Stimulated activated CD8-positive, alpha-beta memory T cell treated with anti-CD3 and anti-CD28 coated beads, Interleukin-2, amount 100 ng/mL, for 48 hours (primary cell): ENCODE measurements at regions not wholly inside any gene's neighbourhood (a gene's known extent, or its start where the extent isn't known, plus 50 kb on each side); places are given as distances from the start of the nearest gene placed in this dataset.
"Not testable (repeated sequence)": the region's sequence is repeated elsewhere in the genome, so short reads cannot be mapped to it uniquely, and the experiment has no call there.

ENCODE experiments used
- DNase-seq, 2 donors: peaks; one replicate each; pipeline ENCODE4 v3.0.0-alpha.2; 2020; ENCODE audit warnings: low read depth in 2 of 2

DNA sequence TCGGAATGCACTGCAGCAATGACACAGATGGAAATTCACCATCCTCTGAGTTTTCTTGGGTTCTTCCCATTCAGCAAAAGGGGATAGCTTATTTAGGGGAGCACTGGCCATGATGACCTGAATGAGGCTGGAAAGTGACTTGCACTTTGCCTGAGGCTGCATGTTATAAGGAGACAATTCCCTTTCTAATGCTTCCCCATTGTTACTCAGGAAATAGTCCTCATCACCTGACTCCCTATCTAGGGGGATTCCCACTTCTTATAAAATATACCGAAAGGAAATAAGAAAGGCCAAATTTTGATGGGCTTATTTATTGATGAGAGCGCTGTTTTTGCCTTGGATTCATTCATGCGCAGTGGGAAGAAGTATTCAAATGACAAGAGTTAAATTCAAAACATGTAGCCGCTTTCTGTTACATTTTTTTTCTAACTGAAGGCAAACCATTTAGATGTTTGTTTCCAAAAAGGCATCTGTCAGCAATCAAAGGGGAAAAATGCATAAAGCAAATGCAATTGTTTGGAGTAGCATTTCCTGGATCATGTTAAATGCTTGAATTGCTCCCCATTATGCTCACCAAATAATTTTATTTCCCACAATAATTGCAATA lies 220.3 kb upstream of the NFIA start:
- no peak for DNase-seq

DNA sequence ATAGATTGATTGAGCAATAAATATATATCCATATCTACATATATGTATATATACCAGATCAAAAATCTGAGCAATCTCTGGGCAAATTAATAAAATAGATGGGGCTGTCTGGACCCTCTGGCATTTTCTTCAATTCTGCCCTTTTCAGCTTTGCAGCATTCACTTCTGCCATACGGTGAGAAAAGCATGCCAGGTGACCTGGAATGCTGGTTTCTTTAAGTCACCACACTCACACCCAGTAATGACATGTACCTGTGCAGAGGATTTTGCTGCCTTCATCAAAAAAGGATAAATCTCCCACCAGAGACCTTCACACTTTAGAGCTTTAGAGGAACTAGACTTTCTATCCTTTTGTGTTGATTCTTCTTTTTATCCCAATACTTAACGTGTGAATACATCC lies 223.2 kb upstream of the NFIA start:
- DNase-seq: no peak

DNA sequence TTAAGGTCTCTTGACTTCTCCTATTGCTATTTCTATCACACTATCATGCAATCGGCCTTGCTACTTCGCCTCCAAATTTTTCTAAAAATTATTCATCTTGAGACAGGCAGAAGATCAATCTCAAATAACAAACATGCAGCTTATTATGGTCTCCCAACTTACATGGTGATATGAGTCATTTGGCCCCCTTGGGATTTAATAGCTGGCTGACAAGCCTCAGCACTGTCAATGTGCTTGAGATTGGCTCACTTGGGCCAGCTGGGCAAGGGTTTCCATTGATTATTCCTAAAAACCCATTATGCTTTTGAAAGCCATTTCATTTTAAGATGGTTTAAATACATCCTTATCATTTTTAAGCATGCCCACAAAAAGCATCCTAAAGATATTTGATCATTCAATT lies 224.5 kb upstream of the NFIA start:
- no peak for DNase-seq

DNA sequence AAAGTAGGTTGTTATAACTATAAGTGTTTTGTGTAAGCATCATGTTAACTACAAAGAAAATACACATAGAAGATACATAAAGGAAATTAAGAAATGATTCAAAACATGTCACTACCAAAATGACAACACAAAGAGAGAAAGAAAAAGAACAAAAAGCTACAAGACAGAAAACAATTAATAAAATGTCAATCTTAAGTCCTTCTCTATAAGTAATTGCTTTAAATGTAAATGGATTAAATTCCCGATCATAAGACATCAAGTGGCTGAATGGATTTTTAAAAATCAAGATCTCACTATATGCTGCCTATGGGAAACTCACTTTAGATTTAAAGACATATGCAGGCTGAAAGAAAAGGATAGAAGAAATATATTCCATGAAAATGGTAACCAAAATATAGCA lies 232.3 kb upstream of the NFIA start:
- no peak for DNase-seq

DNA sequence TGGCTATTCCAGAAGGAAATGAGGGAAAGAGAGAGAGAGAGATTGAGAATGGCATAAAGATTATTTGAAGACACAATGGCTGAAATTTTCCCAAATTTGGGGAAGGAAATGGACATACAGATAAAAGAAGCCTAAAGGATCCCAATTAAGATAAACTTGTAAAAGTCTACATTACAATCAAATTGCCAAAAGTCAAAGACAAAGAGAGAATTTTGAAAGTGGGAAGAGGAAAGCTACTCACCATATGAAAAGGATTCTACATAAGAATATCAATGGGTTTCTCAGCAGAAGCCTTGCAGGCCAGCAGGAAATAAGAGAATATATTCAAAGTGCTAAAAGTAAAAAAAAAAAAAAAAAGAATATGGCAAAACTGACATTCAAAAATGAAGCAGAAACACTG lies 233.0 kb upstream of the NFIA start:
- no peak for DNase-seq

DNA sequence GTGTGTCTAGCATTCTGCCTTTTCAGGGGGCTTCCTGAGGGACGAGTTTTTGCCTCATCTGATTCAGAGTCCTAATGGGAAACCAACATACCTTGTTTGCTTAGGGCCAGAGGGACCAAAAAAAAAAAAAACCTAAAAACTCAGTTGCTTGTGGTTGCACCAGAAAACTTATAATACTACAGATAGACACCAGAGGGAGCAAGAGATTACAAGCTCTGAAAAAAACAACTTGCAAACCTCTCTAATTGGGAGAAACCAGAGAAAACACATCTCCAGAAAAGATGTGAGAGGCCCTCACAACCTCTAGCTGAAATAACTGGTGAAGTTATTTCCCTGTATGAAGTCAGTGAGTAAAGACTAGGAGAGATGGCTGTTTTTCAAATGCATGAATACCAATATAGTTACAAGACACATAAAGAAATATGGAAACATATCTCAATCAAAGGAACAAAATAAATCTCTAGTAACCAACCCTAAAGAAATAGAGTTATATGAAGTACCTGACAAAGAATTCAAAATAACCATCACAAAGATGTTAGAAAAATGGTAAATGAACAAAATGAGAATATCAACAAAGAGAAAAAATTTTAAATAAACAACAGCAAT lies 233.7 kb upstream of the NFIA start:
- no peak for DNase-seq

DNA sequence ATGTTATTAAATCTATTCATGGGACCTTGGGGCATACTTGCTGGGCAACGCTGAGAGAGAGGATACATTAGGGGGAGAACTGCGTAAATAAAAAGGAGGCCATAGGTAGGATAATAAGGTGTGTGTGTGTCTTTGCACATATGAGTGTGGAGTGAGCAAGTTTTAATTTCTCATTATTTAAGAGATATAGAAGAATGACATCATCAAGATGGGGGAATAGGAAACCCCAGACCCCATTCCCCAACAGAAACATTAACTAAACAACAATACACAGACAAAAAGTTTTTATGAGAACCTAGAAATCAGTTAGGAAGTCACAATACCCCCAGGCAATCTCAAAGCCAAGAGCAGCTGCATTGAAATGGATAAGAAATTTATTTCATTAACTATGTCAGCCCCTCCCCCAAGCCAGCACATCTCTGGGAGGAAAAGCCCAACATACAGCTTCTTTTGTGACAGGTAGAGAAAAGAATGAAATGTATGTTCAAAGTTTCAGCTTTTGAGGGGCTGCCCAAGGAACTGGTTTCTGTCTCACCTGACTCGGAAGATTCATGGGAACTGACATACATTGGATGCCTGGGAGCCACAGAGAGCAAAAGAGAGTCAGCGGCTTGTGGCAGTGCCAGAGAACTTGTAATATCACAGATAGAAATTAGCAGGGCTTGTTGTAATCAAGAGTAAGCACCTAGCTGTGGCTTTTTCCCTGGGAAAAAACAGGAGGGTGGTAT lies 234.3 kb upstream of the NFIA start:
- DNase-seq: no peak

DNA sequence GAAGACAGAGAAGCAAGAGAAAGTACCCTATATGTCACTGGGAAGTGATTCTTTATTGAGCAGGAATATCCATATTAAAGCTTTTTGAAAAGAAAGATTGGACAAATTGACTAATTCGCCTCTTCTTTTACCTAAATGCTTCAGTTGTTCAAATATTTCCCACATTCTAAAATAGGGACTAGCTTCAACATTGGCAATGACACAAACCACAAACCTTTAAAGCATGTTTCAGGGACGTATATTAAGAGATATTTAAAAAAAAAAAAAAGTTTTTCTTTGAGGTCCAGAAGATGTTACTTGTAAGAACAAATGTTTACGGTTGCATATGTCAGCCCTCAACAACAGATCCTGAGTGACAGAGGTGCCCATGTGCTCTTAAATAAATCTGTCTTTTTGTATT lies 235.0 kb upstream of the NFIA start:
- DNase-seq: no peak

DNA sequence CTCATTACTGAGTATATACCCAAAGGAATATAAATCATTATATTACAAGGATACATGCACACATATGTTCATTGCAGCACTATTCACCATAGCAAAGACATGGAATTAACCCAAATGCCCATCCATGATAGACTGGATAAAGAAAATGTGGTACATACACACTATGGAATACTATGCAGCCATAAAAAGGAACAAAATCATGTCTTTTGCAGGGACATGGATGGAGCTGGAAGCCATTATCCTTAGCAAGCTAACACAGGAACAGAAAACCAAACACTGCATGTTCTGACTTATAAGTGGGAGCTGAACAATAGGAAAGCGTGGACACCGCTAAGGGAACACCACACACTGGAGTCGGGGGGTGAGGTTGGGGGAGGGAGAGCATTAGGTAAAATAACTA lies 236.7 kb upstream of the NFIA start:
- DNase-seq: not testable (repeated sequence)

DNA sequence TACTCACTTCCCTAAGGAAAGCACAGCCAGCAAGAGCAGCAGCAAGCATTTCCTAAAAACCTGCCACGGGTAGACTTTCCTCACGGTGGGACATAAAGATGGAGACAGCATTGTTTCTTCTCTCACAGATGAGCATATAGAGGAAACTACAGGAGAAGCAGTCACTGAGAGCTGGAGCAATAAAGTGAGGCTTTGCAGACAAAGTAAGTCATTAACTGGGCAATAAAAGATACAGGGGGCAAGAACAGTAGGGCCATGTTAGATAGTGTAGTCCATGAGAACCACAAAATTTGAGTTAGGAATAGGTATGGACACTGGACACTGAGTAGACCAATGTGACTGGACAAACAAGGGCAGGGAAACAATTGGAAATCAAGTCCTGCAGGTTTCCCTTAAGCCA lies 240.1 kb upstream of the NFIA start:
- DNase-seq: no peak

DNA sequence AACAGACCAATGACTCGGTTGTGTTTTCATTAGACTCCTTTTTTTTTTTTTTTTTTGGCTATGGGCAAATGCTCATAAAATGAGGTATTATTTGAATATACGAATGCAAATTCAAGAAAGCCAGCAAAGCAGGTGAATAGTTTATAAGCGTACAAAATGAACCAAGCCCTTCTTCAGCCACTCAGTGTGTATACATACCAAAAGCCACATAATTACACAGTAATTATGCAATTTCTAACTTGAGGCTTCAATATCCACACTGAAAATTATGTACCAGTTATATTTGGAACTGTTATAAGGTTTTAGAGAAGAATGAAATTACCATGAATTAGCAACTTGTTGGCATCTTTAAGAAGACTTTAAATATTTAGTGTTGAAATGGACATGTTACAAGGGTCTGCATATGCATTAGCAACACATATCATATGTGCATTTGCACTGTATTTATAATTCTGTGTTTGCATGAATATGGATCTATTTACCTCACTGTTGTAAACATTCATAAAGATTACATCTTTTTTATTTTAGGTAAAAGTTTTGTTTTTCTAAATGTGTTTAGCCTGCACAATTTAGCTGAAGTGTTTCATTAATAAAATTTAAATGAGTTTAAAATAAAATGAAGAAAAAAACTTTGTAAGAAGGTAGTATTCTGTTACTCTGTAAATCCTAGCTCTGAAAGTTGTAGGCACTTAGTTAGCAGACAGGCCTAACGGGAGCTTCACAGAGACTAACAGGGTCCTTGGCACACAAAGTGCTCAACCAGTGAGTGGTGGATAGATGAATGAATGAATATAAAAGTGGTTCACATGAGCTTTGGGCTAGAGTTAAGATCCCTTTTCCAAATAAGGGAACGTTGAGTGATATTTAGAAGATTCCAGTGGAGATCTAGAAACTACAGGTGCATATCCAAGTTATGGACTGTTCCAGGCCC lies 241.0 kb upstream of the NFIA start:
- no peak for DNase-seq

DNA sequence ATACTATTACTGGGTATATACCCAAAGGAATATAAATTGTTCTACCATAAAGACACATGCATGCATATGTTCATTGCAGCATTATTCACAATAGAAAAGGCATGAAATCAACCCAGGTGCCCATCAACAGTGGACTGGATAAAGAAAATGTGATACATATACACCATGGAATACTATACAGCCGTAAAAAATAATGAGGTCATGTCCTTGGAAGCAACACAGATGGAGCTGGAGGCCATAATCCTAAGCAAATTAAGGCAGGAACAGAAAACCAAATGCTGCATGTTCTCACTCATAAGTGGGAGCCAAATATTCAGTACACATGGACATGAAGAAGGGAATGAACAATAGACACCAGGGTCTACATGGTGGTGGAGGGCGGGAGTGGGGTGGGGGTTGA lies 241.9 kb upstream of the NFIA start:
- DNase-seq: not testable (repeated sequence)

DNA sequence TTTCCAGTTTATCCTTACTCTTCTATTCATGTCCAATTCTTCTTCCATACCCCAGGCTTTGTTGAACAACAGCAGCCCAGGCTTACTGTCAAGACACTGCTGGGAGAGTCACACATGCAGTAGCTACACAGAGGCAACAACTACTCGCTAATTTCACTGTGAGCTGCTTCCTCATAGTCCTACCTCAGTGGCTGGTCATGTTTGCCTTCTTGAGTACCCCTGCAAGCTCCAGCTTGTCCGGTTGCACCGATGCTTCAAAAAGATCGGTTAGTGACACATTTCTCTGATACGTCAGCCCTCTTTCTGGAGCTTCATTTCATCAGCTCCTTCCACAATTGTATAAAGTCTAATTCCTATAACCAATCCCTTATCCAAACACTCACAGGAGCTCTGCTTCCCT lies 246.7 kb upstream of the NFIA start:
- DNase-seq: no peak

DNA sequence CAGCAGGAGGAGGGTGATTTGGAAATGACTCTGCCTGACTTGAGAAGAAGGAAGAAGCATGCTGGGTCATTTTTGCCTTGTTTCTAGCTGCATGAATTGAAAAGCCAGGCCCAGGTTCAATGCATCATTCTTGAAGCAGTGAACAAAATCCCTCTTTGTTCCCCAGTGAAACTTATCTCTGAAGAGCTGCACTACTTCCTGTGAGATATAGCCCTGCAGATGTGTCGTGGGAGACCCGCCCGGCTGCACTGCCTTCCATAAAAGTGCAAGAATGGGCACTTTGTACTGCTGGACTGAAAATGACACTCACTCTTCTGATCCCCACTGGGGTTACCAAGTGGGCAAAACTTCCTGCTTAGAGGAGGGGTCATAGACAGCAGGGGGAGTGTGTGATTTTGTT lies 249.2 kb upstream of the NFIA start:
- no peak for DNase-seq

DNA sequence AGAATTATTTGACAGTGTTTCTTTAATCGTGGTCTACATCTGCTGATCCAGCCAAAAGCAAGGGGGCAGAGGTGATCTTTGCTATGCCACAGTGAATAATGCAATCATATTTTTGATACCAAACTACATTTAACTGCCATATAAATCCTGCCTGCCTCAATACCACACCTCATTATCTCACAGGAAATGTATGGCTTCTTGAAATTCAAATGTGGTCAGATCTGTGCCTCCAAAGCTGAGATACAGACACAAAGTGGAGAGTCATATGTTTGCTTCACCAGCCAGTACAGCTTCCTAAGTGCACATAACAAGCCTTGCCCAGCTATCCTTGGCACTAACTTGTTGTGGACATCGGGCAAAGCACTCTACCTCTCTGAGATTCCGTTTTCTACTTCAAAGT lies 250.0 kb upstream of the NFIA start:
- no peak for DNase-seq

DNA sequence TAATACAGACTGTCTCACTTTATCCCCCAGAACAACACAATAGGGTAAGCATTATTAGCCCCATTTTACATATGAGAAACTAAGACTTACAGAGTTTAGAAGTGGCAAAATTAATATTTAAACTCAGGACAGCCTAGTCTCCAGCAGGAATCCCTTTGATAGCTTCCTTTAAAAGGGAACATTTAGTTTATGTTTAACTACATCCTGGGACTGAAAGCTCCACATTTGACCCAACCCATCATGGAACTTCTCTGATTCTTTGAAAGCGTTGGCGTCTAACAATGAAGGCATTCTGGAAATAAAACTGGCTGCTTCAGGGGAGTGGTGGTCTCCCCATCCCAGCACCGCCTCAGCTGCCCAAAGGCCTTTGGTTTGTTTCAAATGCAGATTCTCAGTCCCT lies 250.6 kb upstream of the NFIA start:
- DNase-seq: no peak

DNA sequence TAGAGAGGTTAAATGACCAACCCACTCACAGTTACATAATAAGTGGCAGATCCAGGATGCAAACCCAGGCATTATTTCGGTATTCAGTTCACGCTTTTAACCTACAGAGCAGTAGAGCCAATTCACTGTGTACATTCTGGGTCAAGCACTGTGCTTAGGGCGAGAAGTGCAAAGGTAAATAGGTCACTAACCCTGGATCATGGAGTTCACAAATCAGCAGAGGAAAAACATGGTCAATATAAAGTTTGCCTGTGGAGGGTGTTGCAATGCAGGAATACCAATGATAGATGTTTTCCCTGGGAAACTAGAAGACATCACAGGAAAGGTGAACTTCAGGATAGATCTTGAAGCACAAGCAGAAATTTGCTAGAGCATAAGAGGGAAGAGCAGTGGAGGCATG lies 253.4 kb upstream of the NFIA start:
- DNase-seq: no peak

DNA sequence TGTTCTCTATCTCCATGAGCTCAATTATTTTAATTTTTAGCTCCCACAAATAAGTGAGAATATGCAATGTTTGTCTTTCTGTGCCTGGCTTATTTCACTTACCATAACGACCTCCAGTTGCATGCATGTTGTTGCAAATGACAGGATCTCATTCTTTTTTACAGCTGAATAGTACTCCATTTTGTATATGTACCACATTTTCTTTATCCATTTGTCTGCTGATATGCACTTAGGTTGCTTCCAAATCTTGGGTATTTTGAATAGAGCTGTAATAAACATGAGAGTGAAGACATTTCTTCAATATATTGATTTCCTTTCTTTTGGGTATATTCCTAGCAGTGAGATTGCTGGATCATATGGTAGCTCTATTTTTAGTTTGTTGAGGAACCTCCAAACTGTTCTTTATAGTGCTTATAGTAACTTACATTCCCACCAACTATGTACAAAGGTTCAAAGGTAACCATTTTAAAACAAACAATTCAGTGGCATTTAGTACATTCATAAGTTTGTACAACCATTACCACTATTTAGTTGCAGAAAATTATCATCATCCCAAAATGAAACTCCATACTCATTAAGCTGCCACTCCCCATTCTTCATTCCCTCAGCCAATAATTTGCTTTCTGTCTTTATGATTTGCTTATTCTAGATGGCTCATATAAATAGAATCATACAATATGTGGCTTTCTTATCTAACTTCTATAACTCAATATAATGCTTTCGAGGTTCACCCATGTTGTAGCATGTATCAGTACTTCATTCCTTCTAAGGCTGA lies 255.9 kb upstream of the NFIA start:
- no peak for DNase-seq

DNA sequence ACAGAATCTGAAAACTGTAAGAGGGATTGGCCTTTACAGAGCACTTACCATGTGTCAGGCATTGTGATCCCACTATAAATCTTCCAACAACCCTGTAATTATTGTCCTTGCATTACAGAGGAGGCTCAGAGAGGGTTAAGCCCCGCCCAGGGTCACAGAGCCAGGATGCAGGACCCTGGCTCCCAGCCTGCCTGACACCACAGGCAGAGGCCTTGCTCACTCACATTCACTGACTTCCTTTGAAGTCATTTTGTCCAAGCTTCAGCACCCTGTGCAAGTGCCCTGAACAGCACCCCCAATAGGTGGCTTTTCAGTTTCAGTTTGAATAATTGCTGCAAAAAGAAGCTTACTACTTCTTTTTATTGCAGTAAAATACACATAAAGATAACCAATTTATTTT lies 256.8 kb upstream of the NFIA start:
- DNase-seq: no peak

DNA sequence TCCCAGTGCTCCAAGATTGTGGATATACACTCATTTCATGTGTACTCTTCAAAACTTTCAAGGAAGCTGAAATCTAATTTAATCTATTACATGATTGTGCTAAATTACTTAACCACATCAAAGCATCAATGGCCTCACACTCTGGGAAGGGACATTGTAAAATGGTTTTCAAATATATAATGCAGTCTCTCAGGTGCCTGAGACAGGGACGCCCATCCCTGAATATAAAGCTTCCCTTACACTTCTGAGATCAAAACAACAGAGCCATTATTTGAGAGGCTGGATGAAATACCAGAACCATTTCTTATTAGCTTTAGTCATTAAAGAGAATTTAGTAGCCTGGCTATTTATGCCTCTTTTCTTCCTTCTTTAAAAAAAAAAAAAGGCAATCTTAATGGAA lies 259.2 kb upstream of the NFIA start:
- DNase-seq: no peak

DNA sequence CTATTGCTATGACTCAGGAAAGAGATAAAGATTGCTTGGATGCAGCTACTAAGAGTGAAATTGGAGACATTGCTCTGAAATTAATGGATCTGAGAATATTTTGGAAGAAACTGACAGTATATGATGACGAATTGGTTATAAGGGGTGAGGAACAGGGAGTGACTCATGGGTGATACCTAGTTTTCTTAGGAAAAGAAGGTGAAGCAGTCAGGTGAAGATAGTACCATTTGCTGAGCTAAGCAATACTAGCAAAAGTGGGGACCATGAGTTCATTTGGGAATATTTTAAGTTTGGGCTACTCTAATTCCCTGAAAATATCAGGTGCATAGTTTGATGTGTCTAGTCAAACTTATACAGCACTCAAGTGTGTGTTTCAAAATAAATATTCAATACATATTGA lies 260.1 kb upstream of the NFIA start:
- DNase-seq: no peak

DNA sequence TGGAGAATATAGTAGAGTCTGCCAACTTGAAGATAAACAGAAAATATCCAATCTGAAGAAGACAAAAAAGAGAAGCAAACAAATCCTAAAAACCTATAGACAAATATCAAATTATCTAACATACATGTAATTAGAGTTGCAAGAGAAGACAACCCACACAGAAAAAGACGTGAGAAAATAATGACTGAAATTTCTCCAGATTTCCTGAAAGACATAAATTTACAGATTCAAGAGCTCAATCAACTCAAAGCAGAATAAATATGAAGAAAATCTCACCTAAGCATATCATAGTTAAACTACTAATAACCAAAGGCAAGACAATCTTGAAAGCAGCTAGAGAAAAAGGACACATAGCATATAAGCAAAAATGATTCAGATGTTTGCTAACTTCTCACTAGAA lies 261.2 kb upstream of the NFIA start:
- DNase-seq: no peak
